ENCODE measurements at regions not wholly inside any gene's neighbourhood (a gene's known extent, or its start where the extent isn't known, plus 50 kb on each side); places are given as distances from the start of the nearest gene placed in this dataset.

GRCh38 chr2:45119855-45120254 is 110.6 kb upstream of the SIX2 start:
- TF ChIP-seq CTCF (IDR thresholded peaks at IDR 0.05; ENCODE audit: low read depth, low read length), result no peak
- peak; percentile 58 for DNase-seq (ENCODE audit: extremely low read depth, low read depth)

- TF ChIP-seq CTCF (IDR thresholded peaks at IDR 0.05; ENCODE audit: low read depth, low read length), result no peak
- DNase-seq (ENCODE audit: extremely low read depth, low read depth), result no peak
Measured at GRCh38 chr2:45119038-45119437, 109.8 kb upstream of the SIX2 start.

GRCh38 chr2:45117383-45117782 is 108.1 kb upstream of the SIX2 start:
- TF ChIP-seq CTCF (IDR thresholded peaks at IDR 0.05; ENCODE audit: low read depth, low read length), result no peak
- DNase-seq (ENCODE audit: extremely low read depth, low read depth), result no peak

GRCh38 chr2:45115181-45115580 is 105.9 kb upstream of the SIX2 start:
- DNase-seq (ENCODE audit: extremely low read depth, low read depth), result no peak
- TF ChIP-seq CTCF (IDR thresholded peaks at IDR 0.05; ENCODE audit: low read depth, low read length), result no peak

- TF ChIP-seq CTCF (IDR thresholded peaks at IDR 0.05; ENCODE audit: low read depth, low read length), result no peak
- no peak for DNase-seq (ENCODE audit: extremely low read depth, low read depth)
Measured at GRCh38 chr2:45114221-45114955, 105.1 kb upstream of the SIX2 start.

GRCh38 chr2:45112750-45113149 is 103.5 kb upstream of the SIX2 start:
- DNase-seq (ENCODE audit: extremely low read depth, low read depth), result no peak
- TF ChIP-seq CTCF (IDR thresholded peaks at IDR 0.05; ENCODE audit: low read depth, low read length), result no peak

- TF ChIP-seq CTCF (IDR thresholded peaks at IDR 0.05; ENCODE audit: low read depth, low read length), result no peak
- DNase-seq (ENCODE audit: extremely low read depth, low read depth), result no peak
Measured at GRCh38 chr2:45105050-45105582, 95.9 kb upstream of the SIX2 start.
